HG03039 (cell line): ENCODE measurements at regions not wholly inside any gene's neighbourhood (a gene's known extent, or its start where the extent isn't known, plus 50 kb on each side); places are given as distances from the start of the nearest gene placed in this dataset.

ENCODE experiments used
- ATAC-seq: cut with Tn5 transposase; IDR thresholded peaks from one replicate; pipeline ENCODE4 v1.9.1; 2021; ENCODE audit warnings: mild to moderate bottlenecking, moderate library complexity; ENCODE audit not compliant: unreplicated experiment

GRCh38 chr10:81093056-81093455, 555.4 kb downstream of the SH2D4B start:
- ATAC-seq: no peak

- ATAC-seq: no peak
Observed at GRCh38 chr10:81095238-81095637, 557.5 kb downstream of the SH2D4B start.

GRCh38 chr10:81096558-81096957, 558.9 kb downstream of the SH2D4B start:
- no peak for ATAC-seq

- no peak for ATAC-seq
Observed at GRCh38 chr10:81101062-81101461, 563.4 kb downstream of the SH2D4B start.

- no peak for ATAC-seq
Observed at GRCh38 chr10:81104494-81104893, 566.8 kb downstream of the SH2D4B start.

- ATAC-seq: peak; percentile 90
Observed at GRCh38 chr10:81108516-81109199, 571.0 kb downstream of the SH2D4B start.

GRCh38 chr10:81109200-81109752, 571.6 kb downstream of the SH2D4B start:
- ATAC-seq: no peak

- ATAC-seq: no peak
Observed at GRCh38 chr10:81116201-81116600, 578.5 kb downstream of the SH2D4B start.

GRCh38 chr10:81116990-81117389, 579.3 kb downstream of the SH2D4B start:
- ATAC-seq: no peak

GRCh38 chr10:81127931-81128330, 590.2 kb downstream of the SH2D4B start:
- no peak for ATAC-seq

GRCh38 chr10:81130014-81130413, 592.3 kb downstream of the SH2D4B start:
- no peak for ATAC-seq

GRCh38 chr10:81135851-81136250, 598.1 kb downstream of the SH2D4B start:
- peak; percentile 85 for ATAC-seq

- ATAC-seq: no peak
Observed at GRCh38 chr10:81136261-81136660, 598.6 kb downstream of the SH2D4B start.

GRCh38 chr10:81145975-81146374, 608.3 kb downstream of the SH2D4B start:
- ATAC-seq: no peak

GRCh38 chr10:81146436-81146835, 608.7 kb downstream of the SH2D4B start:
- ATAC-seq: no peak

GRCh38 chr10:81152656-81153055, 615.0 kb downstream of the SH2D4B start:
- ATAC-seq: no peak

GRCh38 chr10:81157681-81158080, 620.0 kb downstream of the SH2D4B start:
- no peak for ATAC-seq

- ATAC-seq: no peak
Observed at GRCh38 chr10:81177651-81178244, 640.0 kb downstream of the SH2D4B start.

- no peak for ATAC-seq
Observed at GRCh38 chr10:81179324-81179723, 641.6 kb downstream of the SH2D4B start.

- ATAC-seq: peak; percentile 92
Observed at GRCh38 chr10:81179805-81180452, 642.2 kb downstream of the SH2D4B start.

- ATAC-seq: no peak
Observed at GRCh38 chr10:81182296-81182695, 644.6 kb downstream of the SH2D4B start.

GRCh38 chr10:81192221-81192788, 654.6 kb downstream of the SH2D4B start:
- ATAC-seq: no peak
